ENCODE measurements at regions not wholly inside any gene's neighbourhood (a gene's known extent, or its start where the extent isn't known, plus 50 kb on each side); places are given as distances from the start of the nearest gene placed in this dataset.

- no peaks in the 10 kb centered on the region for H3K4me1 ChIP-seq (ENCODE audit: control insufficient read depth in 4 of 4, insufficient read depth in 4 of 4, low read length in 3 of 4)
- no peaks in the 10 kb centered on the region for H3K9me3 ChIP-seq (ENCODE audit: control insufficient read depth in 4 of 4, low read length in 3 of 4)
- no peak overlapping the region for H3K9ac ChIP-seq (ENCODE audit: low read depth in 1 of 2, low read length in 2 of 2)
- H3K36me3 ChIP-seq (ENCODE audit: control insufficient read depth in 4 of 4, insufficient read depth in 3 of 4, low read depth in 1 of 4, low read length in 3 of 4), result no peaks in the 10 kb centered on the region
- no peak overlapping the region for H3K27ac ChIP-seq (ENCODE audit: low read depth in 1 of 2, low read length in 2 of 2)
- H3K27me3 ChIP-seq (ENCODE audit: control insufficient read depth in 4 of 4, insufficient read depth in 4 of 4, low read length in 3 of 4), result no peaks in the 10 kb centered on the region
- TF ChIP-seq JUND (IDR thresholded peaks at IDR 0.05), result no peak
- no peak for DNase-seq (ENCODE audit: low spot score)
- H3K4me3 ChIP-seq (ENCODE audit: low read depth in 1 of 3, low read length in 3 of 3), result no peak overlapping the region
- 60% methylated on average over 1 of the region's 1 CpG for WGBS
These were observed 935.5 kb downstream of the TMTC2 start for GRCh38 chr12:83622205-83622604.

GRCh38 chr12:83619973-83620372 is 933.3 kb downstream of the TMTC2 start:
- TF ChIP-seq RAD21 (IDR thresholded peaks at IDR 0.05), result no peak
- TF ChIP-seq HNF4G (IDR thresholded peaks at IDR 0.05), result no peak
- no peak for TF ChIP-seq JUND (IDR thresholded peaks at IDR 0.05)
- TF ChIP-seq NR2F2 (IDR thresholded peaks at IDR 0.05), result no peak
- TF ChIP-seq RXRA (IDR thresholded peaks at IDR 0.05), result no peak
- no peak for TF ChIP-seq HNF4A (conservative IDR thresholded peaks at IDR 0.05)
- TF ChIP-seq FOXA1 (IDR thresholded peaks at IDR 0.05), result no peak
- TF ChIP-seq SP1 (IDR thresholded peaks at IDR 0.05), result no peak
- no peak for TF ChIP-seq CTCF (IDR thresholded peaks at IDR 0.05; ENCODE audit: low read depth, low read length, missing input control)
- TF ChIP-seq, protein P1, sequence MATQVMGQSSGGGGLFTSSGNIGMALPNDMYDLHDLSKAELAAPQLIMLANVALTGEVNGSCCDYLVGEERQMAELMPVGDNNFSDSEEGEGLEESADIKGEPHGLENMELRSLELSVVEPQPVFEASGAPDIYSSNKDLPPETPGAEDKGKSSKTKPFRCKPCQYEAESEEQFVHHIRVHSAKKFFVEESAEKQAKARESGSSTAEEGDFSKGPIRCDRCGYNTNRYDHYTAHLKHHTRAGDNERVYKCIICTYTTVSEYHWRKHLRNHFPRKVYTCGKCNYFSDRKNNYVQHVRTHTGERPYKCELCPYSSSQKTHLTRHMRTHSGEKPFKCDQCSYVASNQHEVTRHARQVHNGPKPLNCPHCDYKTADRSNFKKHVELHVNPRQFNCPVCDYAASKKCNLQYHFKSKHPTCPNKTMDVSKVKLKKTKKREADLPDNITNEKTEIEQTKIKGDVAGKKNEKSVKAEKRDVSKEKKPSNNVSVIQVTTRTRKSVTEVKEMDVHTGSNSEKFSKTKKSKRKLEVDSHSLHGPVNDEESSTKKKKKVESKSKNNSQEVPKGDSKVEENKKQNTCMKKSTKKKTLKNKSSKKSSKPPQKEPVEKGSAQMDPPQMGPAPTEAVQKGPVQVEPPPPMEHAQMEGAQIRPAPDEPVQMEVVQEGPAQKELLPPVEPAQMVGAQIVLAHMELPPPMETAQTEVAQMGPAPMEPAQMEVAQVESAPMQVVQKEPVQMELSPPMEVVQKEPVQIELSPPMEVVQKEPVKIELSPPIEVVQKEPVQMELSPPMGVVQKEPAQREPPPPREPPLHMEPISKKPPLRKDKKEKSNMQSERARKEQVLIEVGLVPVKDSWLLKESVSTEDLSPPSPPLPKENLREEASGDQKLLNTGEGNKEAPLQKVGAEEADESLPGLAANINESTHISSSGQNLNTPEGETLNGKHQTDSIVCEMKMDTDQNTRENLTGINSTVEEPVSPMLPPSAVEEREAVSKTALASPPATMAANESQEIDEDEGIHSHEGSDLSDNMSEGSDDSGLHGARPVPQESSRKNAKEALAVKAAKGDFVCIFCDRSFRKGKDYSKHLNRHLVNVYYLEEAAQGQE (IDR thresholded peaks at IDR 0.05), result no peak
- TF ChIP-seq, protein P2, sequence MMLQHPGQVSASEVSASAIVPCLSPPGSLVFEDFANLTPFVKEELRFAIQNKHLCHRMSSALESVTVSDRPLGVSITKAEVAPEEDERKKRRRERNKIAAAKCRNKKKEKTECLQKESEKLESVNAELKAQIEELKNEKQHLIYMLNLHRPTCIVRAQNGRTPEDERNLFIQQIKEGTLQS (IDR thresholded peaks at IDR 0.05), result no peak
- TF ChIP-seq, protein P3, sequence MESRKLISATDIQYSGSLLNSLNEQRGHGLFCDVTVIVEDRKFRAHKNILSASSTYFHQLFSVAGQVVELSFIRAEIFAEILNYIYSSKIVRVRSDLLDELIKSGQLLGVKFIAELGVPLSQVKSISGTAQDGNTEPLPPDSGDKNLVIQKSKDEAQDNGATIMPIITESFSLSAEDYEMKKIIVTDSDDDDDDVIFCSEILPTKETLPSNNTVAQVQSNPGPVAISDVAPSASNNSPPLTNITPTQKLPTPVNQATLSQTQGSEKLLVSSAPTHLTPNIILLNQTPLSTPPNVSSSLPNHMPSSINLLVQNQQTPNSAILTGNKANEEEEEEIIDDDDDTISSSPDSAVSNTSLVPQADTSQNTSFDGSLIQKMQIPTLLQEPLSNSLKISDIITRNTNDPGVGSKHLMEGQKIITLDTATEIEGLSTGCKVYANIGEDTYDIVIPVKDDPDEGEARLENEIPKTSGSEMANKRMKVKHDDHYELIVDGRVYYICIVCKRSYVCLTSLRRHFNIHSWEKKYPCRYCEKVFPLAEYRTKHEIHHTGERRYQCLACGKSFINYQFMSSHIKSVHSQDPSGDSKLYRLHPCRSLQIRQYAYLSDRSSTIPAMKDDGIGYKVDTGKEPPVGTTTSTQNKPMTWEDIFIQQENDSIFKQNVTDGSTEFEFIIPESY (IDR thresholded peaks at IDR 0.05), result no peak
- no peak for TF ChIP-seq TAF1 (conservative IDR thresholded peaks at IDR 0.05)
- no peak for TF ChIP-seq GABPA (IDR thresholded peaks at IDR 0.05 in 1 of 2, conservative IDR thresholded peaks at IDR 0.05 in 1 of 2)
- TF ChIP-seq YY1 (IDR thresholded peaks at IDR 0.05), result no peak
- TF ChIP-seq, protein P4, sequence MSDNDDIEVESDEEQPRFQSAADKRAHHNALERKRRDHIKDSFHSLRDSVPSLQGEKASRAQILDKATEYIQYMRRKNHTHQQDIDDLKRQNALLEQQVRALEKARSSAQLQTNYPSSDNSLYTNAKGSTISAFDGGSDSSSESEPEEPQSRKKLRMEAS (IDR thresholded peaks at IDR 0.05), result no peak
- TF ChIP-seq EGR1 (IDR thresholded peaks at IDR 0.05; ENCODE audit: low read depth in 2 of 2), result no peak
- no peak for TF ChIP-seq FOXA2 (IDR thresholded peaks at IDR 0.05)

More at GRCh38 chr12:83619973-83620372, 933.3 kb downstream of the TMTC2 start:
- H3K36me3 ChIP-seq (ENCODE audit: control insufficient read depth in 4 of 4, insufficient read depth in 3 of 4, low read depth in 1 of 4, low read length in 3 of 4), result no peaks in the 10 kb centered on the region
- no peak overlapping the region for H3K9ac ChIP-seq (ENCODE audit: low read depth in 1 of 2, low read length in 2 of 2)
- H3K4me3 ChIP-seq (ENCODE audit: low read depth in 1 of 3, low read length in 3 of 3), result no peak overlapping the region
- DNase-seq (ENCODE audit: low spot score), result no peak
- no peaks in the 10 kb centered on the region for H3K27me3 ChIP-seq (ENCODE audit: control insufficient read depth in 4 of 4, insufficient read depth in 4 of 4, low read length in 3 of 4)
- no peak overlapping the region for H3K27ac ChIP-seq (ENCODE audit: low read depth in 1 of 2, low read length in 2 of 2)
- no peaks in the 10 kb centered on the region for H3K4me1 ChIP-seq (ENCODE audit: control insufficient read depth in 4 of 4, insufficient read depth in 4 of 4, low read length in 3 of 4)
- peaks cover 0 to 3% (median 0%) of the 10 kb centered on the region in 4 donors for H3K9me3 ChIP-seq (ENCODE audit: control insufficient read depth in 4 of 4, low read length in 3 of 4)
